ENCODE measurements at regions not wholly inside any gene's neighbourhood (a gene's known extent, or its start where the extent isn't known, plus 50 kb on each side); places are given as distances from the start of the nearest gene placed in this dataset.
"Not testable (repeated sequence)": the region's sequence is repeated elsewhere in the genome, so short reads cannot be mapped to it uniquely, and the experiment has no call there.

DNA sequence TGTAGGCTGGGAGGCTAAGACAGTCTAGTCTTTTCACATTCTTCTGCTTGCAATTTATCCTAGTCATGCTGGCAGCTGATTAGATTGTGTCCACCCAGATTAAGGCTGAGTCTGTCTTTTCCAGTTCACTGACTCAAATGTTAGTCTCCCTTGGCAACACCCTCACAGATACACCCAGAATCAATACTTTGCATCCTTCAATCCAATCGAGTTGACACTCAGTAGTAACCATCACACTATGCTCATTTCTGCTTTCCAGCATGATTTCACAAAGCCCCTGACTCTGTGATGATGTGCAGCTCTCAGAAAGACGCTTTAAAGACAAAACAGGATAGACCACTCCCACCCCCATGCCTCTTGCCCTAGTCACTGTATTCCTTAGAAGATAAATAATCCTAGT lies 693.0 kb downstream of the HTR1B start:
- no peak overlapping the region for H3K4me3 ChIP-seq (ENCODE audit: low read depth, low read length)
- TF ChIP-seq, protein P1, sequence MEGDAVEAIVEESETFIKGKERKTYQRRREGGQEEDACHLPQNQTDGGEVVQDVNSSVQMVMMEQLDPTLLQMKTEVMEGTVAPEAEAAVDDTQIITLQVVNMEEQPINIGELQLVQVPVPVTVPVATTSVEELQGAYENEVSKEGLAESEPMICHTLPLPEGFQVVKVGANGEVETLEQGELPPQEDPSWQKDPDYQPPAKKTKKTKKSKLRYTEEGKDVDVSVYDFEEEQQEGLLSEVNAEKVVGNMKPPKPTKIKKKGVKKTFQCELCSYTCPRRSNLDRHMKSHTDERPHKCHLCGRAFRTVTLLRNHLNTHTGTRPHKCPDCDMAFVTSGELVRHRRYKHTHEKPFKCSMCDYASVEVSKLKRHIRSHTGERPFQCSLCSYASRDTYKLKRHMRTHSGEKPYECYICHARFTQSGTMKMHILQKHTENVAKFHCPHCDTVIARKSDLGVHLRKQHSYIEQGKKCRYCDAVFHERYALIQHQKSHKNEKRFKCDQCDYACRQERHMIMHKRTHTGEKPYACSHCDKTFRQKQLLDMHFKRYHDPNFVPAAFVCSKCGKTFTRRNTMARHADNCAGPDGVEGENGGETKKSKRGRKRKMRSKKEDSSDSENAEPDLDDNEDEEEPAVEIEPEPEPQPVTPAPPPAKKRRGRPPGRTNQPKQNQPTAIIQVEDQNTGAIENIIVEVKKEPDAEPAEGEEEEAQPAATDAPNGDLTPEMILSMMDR (IDR thresholded peaks at IDR 0.05; ENCODE audit: low read depth, low read length), result no peak
- ChIA-PET CTCF (no interaction called here), POLR2A (no interaction called here)
- H3K27me3 ChIP-seq (ENCODE audit: control insufficient read depth, insufficient read depth, low read length), result no peaks in the 10 kb centered on the region
- no peak overlapping the region for H3K27ac ChIP-seq (ENCODE audit: low read depth, low read length)
- no peak for DNase-seq (ENCODE audit: low read depth, low spot score)
- H3K9me3 ChIP-seq (ENCODE audit: control insufficient read depth, insufficient read depth, low read length), result peaks cover 16% of the 10 kb centered on the region; the same call in 1 of the 2 replicates

DNA sequence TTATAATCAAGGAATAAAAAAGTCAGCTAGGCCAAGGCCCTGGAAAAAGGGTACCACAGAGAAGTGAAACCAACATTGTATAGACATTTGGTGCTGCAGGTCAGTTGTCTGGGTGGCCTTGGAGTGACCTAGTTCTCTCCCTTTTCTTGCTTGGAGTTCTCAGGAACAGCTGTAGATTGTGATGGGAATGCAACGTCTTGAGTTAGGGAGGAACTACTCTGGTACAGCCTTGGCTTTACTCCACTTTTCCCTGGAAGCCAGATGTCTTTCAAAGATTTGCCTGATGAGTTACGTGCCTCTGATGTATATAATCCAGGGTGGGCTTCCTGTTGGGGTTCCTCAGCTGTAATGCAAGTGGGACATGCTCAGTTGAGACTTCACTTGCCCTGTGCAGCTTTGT lies 694.7 kb downstream of the HTR1B start:
- TF ChIP-seq, protein P1 (IDR thresholded peaks at IDR 0.05; ENCODE audit: low read depth, low read length), result no peak
- H3K27me3 ChIP-seq (ENCODE audit: control insufficient read depth, insufficient read depth, low read length), result no peaks in the 10 kb centered on the region
- H3K4me3 ChIP-seq (ENCODE audit: low read depth, low read length), result no peak overlapping the region
- H3K27ac ChIP-seq (ENCODE audit: low read depth, low read length), result no peak overlapping the region
- peaks cover 16% of the 10 kb centered on the region; the same call in 1 of the 2 replicates for H3K9me3 ChIP-seq (ENCODE audit: control insufficient read depth, insufficient read depth, low read length)
- no peak for DNase-seq (ENCODE audit: low read depth, low spot score)
- CTCF ChIA-PET, result no interaction called here
- POLR2A ChIA-PET, result no interaction called here

DNA sequence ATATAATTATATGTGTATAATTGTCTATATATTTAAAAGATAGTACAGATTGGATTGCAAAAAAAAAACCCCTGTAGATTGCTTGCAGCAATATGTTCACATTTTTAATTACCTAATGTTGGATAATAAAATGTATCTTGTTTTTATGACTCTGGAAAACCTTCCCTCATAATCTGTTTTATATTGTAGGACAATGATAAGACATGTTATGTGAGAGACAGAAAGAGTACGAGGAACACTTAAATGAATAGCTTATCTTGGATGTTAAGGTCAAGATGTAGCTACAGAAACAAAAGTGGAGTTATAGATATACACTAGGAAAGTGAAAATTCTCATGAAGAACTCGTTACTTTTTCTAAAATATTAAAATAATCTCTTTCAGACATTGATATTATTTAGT lies 691.6 kb upstream of the IMPG1 start:
- Histone ChIP-seq H3K9me3 (ENCODE audit: control insufficient read depth, insufficient read depth, low read length) (peaks cover 1% of the 10 kb centered on the region; the same call in 1 of the 2 replicates), H3K27me3 (ENCODE audit: control insufficient read depth, insufficient read depth, low read length) (no peaks in the 10 kb centered on the region), H3K27ac (ENCODE audit: low read depth, low read length) (no peak overlapping the region), H3K4me3 (ENCODE audit: low read depth, low read length) (no peak overlapping the region)
- POLR2A ChIA-PET, result no interaction called here
- TF ChIP-seq, protein P1 (IDR thresholded peaks at IDR 0.05; ENCODE audit: low read depth, low read length), result no peak
- DNase-seq (ENCODE audit: low read depth, low spot score), result no peak
- CTCF ChIA-PET, result no interaction called here

DNA sequence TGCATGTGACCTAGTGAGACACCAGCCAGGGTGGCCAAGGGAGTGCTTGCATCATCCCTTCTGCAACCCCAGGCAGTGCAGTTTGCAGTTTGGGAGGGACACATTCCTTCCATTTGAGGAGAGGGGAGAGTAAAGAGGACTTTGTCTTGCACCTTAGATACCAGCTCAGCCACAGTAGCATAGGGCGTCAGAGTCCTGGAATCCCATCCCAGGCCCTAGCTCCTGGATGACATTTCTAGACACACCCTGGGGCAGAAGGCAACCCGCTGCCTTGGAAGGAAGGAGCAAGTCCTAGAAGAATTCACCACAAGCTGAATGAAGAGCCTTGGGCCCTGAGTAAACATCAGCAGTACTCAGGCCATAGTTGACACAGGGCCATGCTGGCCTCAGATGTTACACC lies 680.4 kb upstream of the IMPG1 start:
- CTCF ChIA-PET, result interaction anchor here (0.7 kb wide), 1 partner anchor 22 kb away, joined by 3 read pairs; no protein-coding TSS in a partner anchor
- TF ChIP-seq, protein P1 (IDR thresholded peaks at IDR 0.05; ENCODE audit: low read depth, low read length), result no peak
- DNase-seq (ENCODE audit: low read depth, low spot score), result no peak
- no peak overlapping the region for H3K4me3 ChIP-seq (ENCODE audit: low read depth, low read length)
- no peak overlapping the region for H3K27ac ChIP-seq (ENCODE audit: low read depth, low read length)
- H3K9me3 ChIP-seq (ENCODE audit: control insufficient read depth, insufficient read depth, low read length), result peaks cover 10% of the 10 kb centered on the region; the same call in 1 of the 2 replicates
- POLR2A ChIA-PET, result no interaction called here
- no peaks in the 10 kb centered on the region for H3K27me3 ChIP-seq (ENCODE audit: control insufficient read depth, insufficient read depth, low read length)

DNA sequence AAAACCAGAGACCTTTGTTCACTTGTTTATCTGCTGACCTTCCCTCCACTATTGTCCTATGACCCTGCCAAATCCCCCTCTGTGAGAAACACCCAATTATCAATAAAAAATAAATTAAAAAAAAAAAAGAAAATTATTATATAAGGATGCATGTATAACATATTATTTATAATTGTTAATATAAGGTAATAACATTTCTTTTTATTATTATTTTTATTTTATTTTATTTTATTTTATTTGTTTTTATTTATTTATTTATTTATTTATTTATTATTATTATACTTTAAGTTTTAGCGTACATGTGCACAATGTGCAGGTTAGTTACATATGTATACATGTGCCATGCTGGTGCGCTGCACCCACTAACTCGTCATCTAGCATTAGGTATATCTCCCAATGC lies 672.9 kb upstream of the IMPG1 start:
- DNase-seq (ENCODE audit: low read depth, low spot score); POLR2A ChIA-PET; H3K27me3 ChIP-seq (ENCODE audit: control insufficient read depth, insufficient read depth, low read length); H3K27ac ChIP-seq (ENCODE audit: low read depth, low read length); H3K4me3 ChIP-seq (ENCODE audit: low read depth, low read length); H3K9me3 ChIP-seq (ENCODE audit: control insufficient read depth, insufficient read depth, low read length); CTCF ChIA-PET: not testable (repeated sequence)

DNA sequence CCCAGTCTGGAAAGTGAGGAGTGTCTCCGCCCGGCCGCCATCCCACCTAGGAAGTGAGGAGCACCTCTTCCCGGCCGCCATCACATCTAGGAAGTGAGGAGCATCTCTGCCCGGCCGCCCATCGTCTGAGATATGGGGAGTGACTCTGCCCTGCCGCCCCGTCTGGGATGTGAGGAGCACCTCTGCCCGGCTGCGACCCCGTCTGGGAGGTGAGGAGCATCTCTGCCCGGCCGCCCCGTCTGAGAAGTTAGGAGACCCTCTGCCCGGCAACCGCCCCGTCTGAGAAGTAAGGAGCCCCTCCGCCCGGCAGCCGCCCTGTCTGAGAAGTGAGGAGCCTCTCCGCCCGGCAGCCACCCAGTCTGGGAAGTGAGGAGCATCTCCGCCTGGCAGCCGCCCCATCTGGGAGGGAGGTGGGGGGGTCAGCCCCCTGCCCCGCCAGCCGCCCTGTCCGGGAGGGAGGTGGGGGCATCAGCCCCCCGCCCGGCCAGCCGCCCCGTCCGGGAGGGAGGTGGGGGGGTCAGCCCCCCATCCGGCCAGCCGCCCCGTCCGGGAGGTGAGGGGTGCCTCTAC lies 671.8 kb upstream of the IMPG1 start:
- H3K27me3 ChIP-seq (ENCODE audit: control insufficient read depth, insufficient read depth, low read length); CTCF ChIA-PET; H3K27ac ChIP-seq (ENCODE audit: low read depth, low read length); H3K4me3 ChIP-seq (ENCODE audit: low read depth, low read length); POLR2A ChIA-PET; H3K9me3 ChIP-seq (ENCODE audit: control insufficient read depth, insufficient read depth, low read length); DNase-seq (ENCODE audit: low read depth, low spot score): not testable (repeated sequence)
